ENCODE measurements at regions not wholly inside any gene's neighbourhood (a gene's known extent, or its start where the extent isn't known, plus 50 kb on each side); places are given as distances from the start of the nearest gene placed in this dataset.

DNA sequence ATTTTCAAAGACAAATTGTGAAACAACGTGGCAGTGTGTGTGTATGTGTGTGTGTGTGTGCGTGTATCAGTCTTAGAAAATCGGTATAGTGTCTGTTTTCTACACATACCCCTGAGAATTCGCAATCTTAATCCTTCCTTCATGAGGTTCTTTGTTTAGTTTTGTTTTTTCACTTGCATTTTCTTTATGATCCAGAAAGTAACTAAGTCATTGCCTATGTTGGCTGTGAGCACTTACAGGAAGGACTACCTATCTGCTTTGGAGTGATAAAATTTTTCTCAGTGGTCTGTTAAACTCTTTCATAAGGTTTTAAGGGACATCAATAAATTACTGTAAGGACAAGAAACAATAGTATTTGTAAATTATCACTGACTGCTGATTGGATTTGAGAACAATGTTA is 1587.1 kb downstream of the PCDH9 start:
- intact Hi-C loops (cut with micrococcal nuclease): no loop called here
- Mint-ChIP-seq H3K9me3 (no peaks in the 10 kb centered on the region), H3K27ac (no peak overlapping the region), H3K4me1 (ENCODE audit: low read depth) (no peaks in the 10 kb centered on the region), H3K27me3 (ENCODE audit: insufficient read depth) (no peaks in the 10 kb centered on the region), H3K36me3 (ENCODE audit: low read depth) (no peaks in the 10 kb centered on the region), H3K4me3 (no peak overlapping the region)
- no peak for DNase-seq (ENCODE audit: low spot score)

DNA sequence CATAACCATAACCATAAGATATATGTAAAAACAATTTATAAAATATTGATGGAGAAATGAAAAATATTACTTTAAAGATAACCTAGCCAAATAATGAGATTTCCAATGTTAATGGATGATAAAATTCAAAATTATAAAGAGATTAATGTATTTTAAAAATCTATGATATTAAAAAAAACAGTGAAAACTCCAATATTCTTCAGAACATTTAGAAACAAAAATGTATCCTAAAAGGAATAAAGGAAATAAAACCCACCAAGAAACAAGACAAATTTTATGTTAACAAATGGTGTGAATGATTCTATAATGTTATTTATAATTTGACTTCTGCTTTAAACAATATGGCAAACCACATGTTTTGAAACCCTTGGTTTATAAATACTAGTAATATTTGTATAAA is 1587.8 kb downstream of the PCDH9 start:
- Mint-ChIP-seq H3K4me3 (no peak overlapping the region), H3K27me3 (ENCODE audit: insufficient read depth) (no peaks in the 10 kb centered on the region), H3K9me3 (no peaks in the 10 kb centered on the region), H3K27ac (no peak overlapping the region), H3K36me3 (ENCODE audit: low read depth) (no peaks in the 10 kb centered on the region), H3K4me1 (ENCODE audit: low read depth) (no peaks in the 10 kb centered on the region)
- DNase-seq (ENCODE audit: low spot score): no peak
- intact Hi-C loops (cut with micrococcal nuclease): no loop called here

DNA sequence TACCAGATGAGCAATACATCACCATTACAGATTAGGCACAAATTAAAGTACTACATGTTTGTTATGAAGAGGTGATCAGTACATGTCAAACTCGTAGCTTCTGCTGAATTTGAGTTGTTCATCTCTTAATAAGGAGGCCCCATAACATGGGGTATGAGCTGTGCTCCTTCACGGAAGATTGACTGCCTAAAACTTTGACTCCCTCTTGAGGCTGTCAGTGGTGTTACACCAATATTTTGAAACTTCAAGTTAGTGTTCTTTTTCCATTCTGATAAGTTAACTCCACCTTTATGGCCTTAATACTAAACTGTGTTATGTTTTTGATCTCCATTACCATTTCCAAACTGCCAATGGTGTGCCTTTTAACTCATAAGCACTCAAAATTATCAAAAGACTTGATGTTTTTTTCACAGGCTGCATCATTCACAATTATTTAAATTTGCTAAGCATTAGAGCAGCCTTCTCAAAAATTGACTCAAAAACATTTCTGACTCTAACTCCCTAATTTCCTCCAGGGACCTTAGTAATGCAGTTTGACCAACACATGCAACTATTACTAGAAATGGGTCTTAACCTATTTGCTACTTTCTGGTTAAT is 1591.5 kb downstream of the PCDH9 start:
- H3K4me3 Mint-ChIP-seq: no peak overlapping the region
- H3K27ac Mint-ChIP-seq: no peak overlapping the region
- intact Hi-C loops (cut with micrococcal nuclease): no loop called here
- no peaks in the 10 kb centered on the region for H3K36me3 Mint-ChIP-seq (ENCODE audit: low read depth)
- H3K27me3 Mint-ChIP-seq (ENCODE audit: insufficient read depth): no peaks in the 10 kb centered on the region
- DNase-seq (ENCODE audit: low spot score): no peak
- H3K4me1 Mint-ChIP-seq (ENCODE audit: low read depth): no peaks in the 10 kb centered on the region
- H3K9me3 Mint-ChIP-seq: no peaks in the 10 kb centered on the region

DNA sequence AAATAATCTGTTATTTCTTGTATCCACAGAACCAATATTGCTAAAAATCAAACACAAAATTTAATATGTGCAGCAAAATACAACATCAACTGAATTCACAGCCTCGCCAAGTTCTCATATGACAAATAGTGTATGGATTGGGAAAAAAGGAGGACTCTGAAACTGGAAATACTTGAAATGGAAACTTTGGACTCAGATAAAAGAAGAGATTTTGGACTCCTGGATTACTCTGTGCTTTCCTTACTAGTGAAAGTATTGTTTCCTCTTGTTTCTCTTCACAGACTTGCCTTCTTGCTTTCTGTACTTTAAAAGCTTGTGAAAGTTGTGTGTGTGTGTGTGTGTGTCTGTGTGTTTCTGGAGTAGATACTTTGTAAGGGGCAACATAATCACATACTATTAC is 1596.3 kb downstream of the PCDH9 start:
- Mint-ChIP-seq H3K9me3 (no peaks in the 10 kb centered on the region), H3K27ac (no peak overlapping the region), H3K4me1 (ENCODE audit: low read depth) (no peaks in the 10 kb centered on the region), H3K4me3 (no peak overlapping the region), H3K36me3 (ENCODE audit: low read depth) (no peaks in the 10 kb centered on the region), H3K27me3 (ENCODE audit: insufficient read depth) (no peaks in the 10 kb centered on the region)
- intact Hi-C loops (cut with micrococcal nuclease): loop anchor here (1.0 kb wide), 1 partner anchor 16 kb away; no protein-coding TSS in a partner anchor
- no peak for DNase-seq (ENCODE audit: low spot score)

DNA sequence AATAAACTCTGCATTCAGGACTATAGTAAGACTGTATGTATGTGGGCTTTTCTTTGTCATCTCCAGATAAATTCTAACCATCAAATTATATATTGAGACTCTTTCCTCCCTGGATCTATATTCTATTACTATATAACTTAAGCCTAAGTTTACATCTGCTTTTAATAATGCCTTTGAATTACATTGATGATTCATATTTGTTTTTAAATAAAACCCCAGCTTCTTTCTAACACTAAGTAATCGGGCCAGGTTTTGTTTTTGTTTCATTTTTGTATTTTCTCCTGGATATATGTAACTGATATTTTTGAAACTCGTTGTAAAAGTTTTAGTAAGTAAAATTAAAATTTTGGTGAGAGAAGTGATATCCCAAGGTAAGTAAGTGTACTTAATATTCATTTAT is 1599.1 kb downstream of the PCDH9 start:
- H3K4me3 Mint-ChIP-seq: no peak overlapping the region
- intact Hi-C loops (cut with micrococcal nuclease): no loop called here
- no peaks in the 10 kb centered on the region for H3K4me1 Mint-ChIP-seq (ENCODE audit: low read depth)
- H3K9me3 Mint-ChIP-seq: no peaks in the 10 kb centered on the region
- H3K27me3 Mint-ChIP-seq (ENCODE audit: insufficient read depth): no peaks in the 10 kb centered on the region
- H3K36me3 Mint-ChIP-seq (ENCODE audit: low read depth): no peaks in the 10 kb centered on the region
- no peak overlapping the region for H3K27ac Mint-ChIP-seq
- DNase-seq (ENCODE audit: low spot score): no peak

DNA sequence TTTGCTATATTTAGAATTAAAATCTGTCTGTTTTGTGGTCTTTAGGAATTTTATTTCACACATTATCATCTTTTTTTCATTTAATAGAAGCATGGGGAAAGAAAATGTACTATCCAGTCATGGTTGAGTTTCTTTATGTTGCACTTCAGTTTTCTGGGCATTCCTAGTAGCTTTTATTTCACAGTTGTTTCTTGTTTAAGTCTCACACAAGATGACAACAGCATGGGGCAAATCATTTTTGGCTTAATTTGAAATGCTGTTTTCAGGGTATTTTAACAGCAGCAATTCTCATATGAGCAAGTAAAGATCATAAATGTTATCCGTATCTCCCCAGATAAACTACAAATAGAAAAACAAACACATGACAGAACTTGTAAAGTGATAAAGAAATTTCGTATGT is 1600.2 kb downstream of the PCDH9 start:
- no peaks in the 10 kb centered on the region for H3K4me1 Mint-ChIP-seq (ENCODE audit: low read depth)
- H3K27me3 Mint-ChIP-seq (ENCODE audit: insufficient read depth): no peaks in the 10 kb centered on the region
- DNase-seq (ENCODE audit: low spot score): no peak
- intact Hi-C loops (cut with micrococcal nuclease): no loop called here
- H3K36me3 Mint-ChIP-seq (ENCODE audit: low read depth): no peaks in the 10 kb centered on the region
- H3K27ac Mint-ChIP-seq: no peak overlapping the region
- H3K9me3 Mint-ChIP-seq: no peaks in the 10 kb centered on the region
- no peak overlapping the region for H3K4me3 Mint-ChIP-seq

DNA sequence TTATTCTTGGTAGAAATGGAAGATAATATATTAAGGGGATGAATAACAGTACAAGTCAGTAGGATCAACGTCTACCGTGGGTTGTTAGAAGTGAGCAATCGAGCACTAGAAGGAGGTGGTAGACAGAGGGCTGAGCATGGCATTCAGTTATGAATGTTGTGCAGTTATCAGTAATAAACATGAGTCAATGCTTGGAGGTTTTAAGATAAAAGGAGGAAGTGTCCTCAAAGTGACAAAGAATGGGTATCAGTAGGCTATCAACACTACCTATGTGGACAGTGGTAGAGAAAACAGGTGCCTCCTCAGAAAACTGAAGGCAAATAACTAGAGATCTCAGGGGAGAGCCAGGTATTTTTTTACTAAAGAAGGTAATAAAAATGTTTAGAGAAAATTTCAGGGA is 1607.0 kb downstream of the PCDH9 start:
- H3K4me1 Mint-ChIP-seq (ENCODE audit: low read depth): no peaks in the 10 kb centered on the region
- no peaks in the 10 kb centered on the region for H3K36me3 Mint-ChIP-seq (ENCODE audit: low read depth)
- no peaks in the 10 kb centered on the region for H3K27me3 Mint-ChIP-seq (ENCODE audit: insufficient read depth)
- no peaks in the 10 kb centered on the region for H3K9me3 Mint-ChIP-seq
- no peak overlapping the region for H3K27ac Mint-ChIP-seq
- no peak for DNase-seq (ENCODE audit: low spot score)
- intact Hi-C loops (cut with micrococcal nuclease): no loop called here
- no peak overlapping the region for H3K4me3 Mint-ChIP-seq

DNA sequence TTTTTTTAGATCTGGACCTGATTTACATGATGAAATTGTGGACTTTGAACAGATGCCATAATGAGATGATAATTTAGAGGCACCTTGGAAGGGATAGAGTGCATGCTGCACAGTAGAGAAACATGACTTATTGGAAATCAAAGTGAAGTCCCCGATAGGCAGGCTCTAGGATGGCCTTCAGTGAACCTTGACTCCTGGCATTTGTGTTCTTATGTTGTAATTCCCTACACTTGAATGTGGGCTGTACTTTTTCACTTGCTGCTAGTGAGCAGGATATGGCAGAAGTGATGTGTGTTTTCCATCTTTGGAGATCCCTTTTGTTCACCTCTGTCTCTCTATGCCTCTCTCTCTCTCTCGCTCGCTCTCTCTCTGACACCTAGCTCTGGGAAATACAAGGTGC is 1614.6 kb downstream of the PCDH9 start:
- peaks cover 10% of the 10 kb centered on the region for H3K9me3 Mint-ChIP-seq
- no peaks in the 10 kb centered on the region for H3K4me1 Mint-ChIP-seq (ENCODE audit: low read depth)
- intact Hi-C loops (cut with micrococcal nuclease): no loop called here
- no peak overlapping the region for H3K27ac Mint-ChIP-seq
- no peak overlapping the region for H3K4me3 Mint-ChIP-seq
- no peak for DNase-seq (ENCODE audit: low spot score)
- H3K36me3 Mint-ChIP-seq (ENCODE audit: low read depth): no peaks in the 10 kb centered on the region
- no peaks in the 10 kb centered on the region for H3K27me3 Mint-ChIP-seq (ENCODE audit: insufficient read depth)

DNA sequence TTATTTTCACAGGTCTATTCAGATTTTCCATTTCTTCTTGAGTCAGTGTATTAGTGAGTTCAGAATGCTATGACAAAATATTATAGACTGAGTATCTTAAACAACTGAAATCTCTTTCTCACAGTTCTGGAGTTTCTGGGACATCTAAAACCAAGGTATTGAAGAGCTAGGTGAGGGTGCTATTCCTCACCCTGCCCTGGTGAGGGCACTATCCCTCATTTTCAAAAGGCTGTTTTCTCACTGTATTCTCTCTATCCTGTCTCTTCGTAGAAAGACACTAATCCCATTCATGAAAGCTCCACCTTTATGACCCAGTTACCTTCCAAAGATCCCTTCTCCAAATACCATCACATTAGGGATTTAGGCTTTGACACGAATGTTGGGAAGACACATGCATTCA is 1617.1 kb downstream of the PCDH9 start:
- no peak for DNase-seq (ENCODE audit: low spot score)
- Mint-ChIP-seq H3K4me1 (ENCODE audit: low read depth) (no peaks in the 10 kb centered on the region), H3K27me3 (ENCODE audit: insufficient read depth) (no peaks in the 10 kb centered on the region), H3K27ac (no peak overlapping the region), H3K4me3 (no peak overlapping the region), H3K36me3 (ENCODE audit: low read depth) (no peaks in the 10 kb centered on the region), H3K9me3 (peaks cover 10% of the 10 kb centered on the region)
- intact Hi-C loops (cut with micrococcal nuclease): no loop called here

DNA sequence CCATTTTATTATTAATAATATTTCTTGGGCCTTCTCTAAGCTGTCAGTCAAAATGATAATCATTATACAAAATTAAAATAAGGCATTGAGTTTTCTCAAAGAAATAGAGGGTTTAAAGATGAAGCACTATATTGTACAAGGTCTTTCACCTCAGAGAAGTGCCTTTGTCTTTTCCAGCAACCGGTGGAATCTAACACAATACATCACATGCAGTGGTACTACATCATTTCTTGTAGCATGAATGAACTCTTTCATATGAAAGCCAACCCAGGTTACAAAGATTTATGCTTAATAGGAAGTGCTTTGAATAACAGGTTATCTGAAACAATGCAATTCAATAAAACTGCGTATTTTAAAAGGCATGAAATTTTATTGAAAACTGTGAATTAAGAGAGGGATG is 1620.8 kb downstream of the PCDH9 start:
- Mint-ChIP-seq H3K27me3 (ENCODE audit: insufficient read depth) (no peaks in the 10 kb centered on the region), H3K4me1 (ENCODE audit: low read depth) (no peaks in the 10 kb centered on the region), H3K4me3 (no peak overlapping the region), H3K9me3 (peaks cover 4% of the 10 kb centered on the region), H3K36me3 (ENCODE audit: low read depth) (no peaks in the 10 kb centered on the region), H3K27ac (no peak overlapping the region)
- intact Hi-C loops (cut with micrococcal nuclease): no loop called here
- no peak for DNase-seq (ENCODE audit: low spot score)

DNA sequence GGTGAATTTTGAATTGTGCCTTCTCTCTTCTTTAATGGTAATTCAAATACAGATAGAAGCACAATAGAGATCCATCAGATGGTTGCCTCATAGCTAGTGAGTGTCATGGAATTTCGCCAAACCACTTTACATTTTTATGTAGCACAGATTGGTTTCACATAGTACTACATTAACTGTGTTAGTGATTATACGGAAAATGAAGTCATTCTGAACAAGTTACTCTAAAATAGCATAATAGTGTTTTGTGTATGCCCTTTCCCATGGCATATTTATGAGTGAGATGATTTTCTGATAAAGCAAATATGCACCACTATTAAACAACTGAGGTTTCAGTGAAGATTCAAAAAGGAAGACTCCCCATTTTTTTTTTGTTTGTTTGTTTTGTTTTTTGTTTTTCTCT is 1623.5 kb downstream of the PCDH9 start:
- H3K4me1 Mint-ChIP-seq (ENCODE audit: low read depth): no peaks in the 10 kb centered on the region
- H3K4me3 Mint-ChIP-seq: no peak overlapping the region
- H3K36me3 Mint-ChIP-seq (ENCODE audit: low read depth): no peaks in the 10 kb centered on the region
- intact Hi-C loops (cut with micrococcal nuclease): no loop called here
- no peaks in the 10 kb centered on the region for H3K27me3 Mint-ChIP-seq (ENCODE audit: insufficient read depth)
- no peak overlapping the region for H3K27ac Mint-ChIP-seq
- H3K9me3 Mint-ChIP-seq: no peaks in the 10 kb centered on the region
- no peak for DNase-seq (ENCODE audit: low spot score)

DNA sequence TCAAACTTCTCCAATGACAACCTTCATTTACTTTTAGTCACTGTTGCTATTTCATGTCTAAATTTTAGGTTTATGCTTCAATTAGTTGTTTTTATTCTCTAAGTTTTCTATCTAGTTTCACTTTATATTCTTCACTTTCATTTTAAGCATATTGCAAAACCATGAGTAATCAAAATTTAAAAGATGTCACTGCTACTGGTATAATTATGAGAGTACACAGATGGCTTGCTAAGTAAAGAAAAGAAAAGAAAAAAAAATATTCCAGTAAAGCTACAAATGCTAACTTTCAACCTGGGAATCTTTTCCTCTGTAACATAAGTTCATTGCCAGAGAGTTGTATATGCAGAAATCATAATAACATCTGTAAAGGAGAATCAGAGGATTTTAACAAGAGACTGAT is 1624.7 kb downstream of the PCDH9 start:
- no peak for DNase-seq (ENCODE audit: low spot score)
- Mint-ChIP-seq H3K27ac (no peak overlapping the region), H3K4me3 (no peak overlapping the region), H3K36me3 (ENCODE audit: low read depth) (no peaks in the 10 kb centered on the region), H3K4me1 (ENCODE audit: low read depth) (no peaks in the 10 kb centered on the region), H3K27me3 (ENCODE audit: insufficient read depth) (no peaks in the 10 kb centered on the region), H3K9me3 (no peaks in the 10 kb centered on the region)
- intact Hi-C loops (cut with micrococcal nuclease): no loop called here

DNA sequence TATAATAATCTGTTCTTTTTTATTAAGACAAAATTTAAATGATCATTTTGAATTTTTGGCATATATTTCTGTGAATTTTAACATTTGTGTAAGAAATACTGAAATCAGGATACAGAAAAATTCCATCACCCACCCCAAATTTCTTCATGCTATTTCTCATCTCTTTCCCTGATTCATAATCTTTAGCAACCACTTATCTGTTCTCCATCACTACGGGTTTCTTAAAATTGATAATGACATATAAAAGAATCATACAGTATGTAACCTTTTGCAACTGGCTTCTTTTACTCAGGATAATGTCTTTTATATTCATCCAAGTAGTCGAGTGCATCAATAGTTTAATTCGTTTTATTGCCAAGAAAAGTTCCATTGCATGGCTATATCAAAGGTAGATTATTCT is 1627.0 kb downstream of the PCDH9 start:
- H3K27me3 Mint-ChIP-seq (ENCODE audit: insufficient read depth): no peaks in the 10 kb centered on the region
- H3K27ac Mint-ChIP-seq: no peak overlapping the region
- peaks cover 4% of the 10 kb centered on the region for H3K9me3 Mint-ChIP-seq
- DNase-seq (ENCODE audit: low spot score): no peak
- no peaks in the 10 kb centered on the region for H3K4me1 Mint-ChIP-seq (ENCODE audit: low read depth)
- intact Hi-C loops (cut with micrococcal nuclease): no loop called here
- H3K36me3 Mint-ChIP-seq (ENCODE audit: low read depth): no peaks in the 10 kb centered on the region
- H3K4me3 Mint-ChIP-seq: no peak overlapping the region

DNA sequence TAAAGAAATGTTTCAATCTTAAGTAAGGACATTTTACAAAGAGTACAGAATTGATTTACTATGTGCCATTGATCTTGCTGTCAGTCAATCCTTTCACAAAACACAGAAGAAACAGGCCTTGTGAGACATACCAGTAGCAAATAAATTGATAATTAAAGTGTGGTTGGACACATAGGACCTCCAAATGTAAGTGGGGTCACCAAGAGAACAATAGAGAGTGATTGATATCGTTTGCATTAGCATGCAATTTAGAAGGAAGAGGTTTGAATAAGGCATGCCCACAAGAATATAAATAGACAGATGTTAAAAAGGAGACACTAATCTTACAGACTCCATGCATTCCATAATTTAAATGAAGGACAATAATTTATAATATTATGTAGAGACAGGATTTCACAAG is 1628.3 kb downstream of the PCDH9 start:
- no peaks in the 10 kb centered on the region for H3K4me1 Mint-ChIP-seq (ENCODE audit: low read depth)
- H3K27me3 Mint-ChIP-seq (ENCODE audit: insufficient read depth): no peaks in the 10 kb centered on the region
- intact Hi-C loops (cut with micrococcal nuclease): no loop called here
- peaks cover 4% of the 10 kb centered on the region for H3K9me3 Mint-ChIP-seq
- no peak for DNase-seq (ENCODE audit: low spot score)
- no peak overlapping the region for H3K27ac Mint-ChIP-seq
- H3K4me3 Mint-ChIP-seq: no peak overlapping the region
- H3K36me3 Mint-ChIP-seq (ENCODE audit: low read depth): no peaks in the 10 kb centered on the region

All from activated T-helper 1 cell treated with anti-CD3 and anti-CD28 coated beads, Interleukin-12 subunit alpha, Interleukin-12 subunit beta, Interleukin-2, Interleukin-4 antibody, amounts not matched to agents 30 ng/mL and 10 ng/mL and 1 ng/mL, durations not matched to agents 14 hours and 24 hours and 36 hours (primary cell).